COR-L47 (cell line): ENCODE measurements at regions not wholly inside any gene's neighbourhood (a gene's known extent, or its start where the extent isn't known, plus 50 kb on each side); places are given as distances from the start of the nearest gene placed in this dataset.

ENCODE experiments used
- DNase-seq: peaks from one replicate; lab custom pipeline; 2025; lab: John Stamatoyannopoulos, UW

GRCh38 chr1:173400387-173400995 lies 76.6 kb upstream of the PRDX6 start:
- DNase-seq = no peak

- no peak for DNase-seq
Observed at GRCh38 chr1:173403996-173404395, 73.1 kb upstream of the PRDX6 start.

DNA sequence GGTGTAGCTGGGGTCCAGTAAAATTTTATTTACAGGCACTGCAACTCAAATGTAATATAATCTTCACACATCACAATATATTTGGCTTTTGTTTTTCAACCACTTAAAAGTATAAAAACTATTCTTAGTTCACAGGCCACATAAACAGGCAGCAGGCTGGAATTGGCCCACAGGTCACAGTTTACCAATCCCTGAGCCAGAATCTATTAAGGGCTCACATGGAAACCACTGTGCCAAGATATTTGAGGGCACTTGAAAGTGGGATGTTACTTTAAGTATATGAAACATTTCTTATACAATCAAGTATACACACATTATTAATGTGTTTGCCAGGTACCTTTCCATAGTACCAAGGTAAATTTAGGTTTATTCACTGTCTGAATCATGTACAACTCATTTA lies 71.9 kb upstream of the PRDX6 start:
- DNase-seq = no peak

DNA sequence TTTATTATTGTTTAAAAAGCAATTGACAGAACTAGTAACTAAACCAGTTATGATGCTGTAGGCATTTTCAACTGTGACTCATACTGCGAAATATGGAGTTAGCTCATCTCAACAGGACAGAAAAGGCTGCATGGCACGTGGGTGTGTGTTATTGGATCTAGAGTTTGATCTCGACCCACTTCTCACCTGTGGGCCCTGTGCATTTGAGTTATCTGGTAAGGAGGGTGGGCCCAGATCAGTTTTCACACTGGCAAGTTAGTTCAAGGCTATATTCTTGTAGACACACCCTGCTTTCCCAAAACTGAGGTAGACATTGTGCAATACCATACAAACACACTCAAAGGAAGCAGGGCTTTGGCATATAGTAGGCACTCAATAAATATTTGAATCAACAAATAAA lies 71.3 kb upstream of the PRDX6 start:
- DNase-seq = no peak

DNA sequence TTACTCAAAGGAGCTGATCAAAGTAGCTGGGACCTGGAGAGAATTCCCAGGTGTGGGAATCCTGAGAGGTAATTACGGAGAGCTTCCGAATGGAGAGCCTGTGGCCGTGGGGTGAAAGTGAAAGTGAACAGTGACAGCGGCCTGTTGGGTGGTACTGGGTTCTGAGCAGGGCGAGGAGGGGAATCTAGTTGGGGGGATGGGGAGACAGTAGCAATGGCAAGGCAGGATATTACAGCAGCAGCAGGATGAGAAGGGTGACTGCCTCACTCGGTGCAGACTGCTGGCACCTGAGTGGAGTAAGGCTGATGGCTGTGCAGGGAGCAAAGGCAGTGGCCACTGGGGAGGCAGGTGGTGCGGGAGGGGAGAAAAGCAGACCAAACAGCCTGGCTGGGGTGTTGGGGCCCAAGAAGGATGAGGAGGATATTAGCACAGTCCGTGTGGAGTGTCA lies 70.3 kb upstream of the PRDX6 start:
- no peak for DNase-seq

DNA sequence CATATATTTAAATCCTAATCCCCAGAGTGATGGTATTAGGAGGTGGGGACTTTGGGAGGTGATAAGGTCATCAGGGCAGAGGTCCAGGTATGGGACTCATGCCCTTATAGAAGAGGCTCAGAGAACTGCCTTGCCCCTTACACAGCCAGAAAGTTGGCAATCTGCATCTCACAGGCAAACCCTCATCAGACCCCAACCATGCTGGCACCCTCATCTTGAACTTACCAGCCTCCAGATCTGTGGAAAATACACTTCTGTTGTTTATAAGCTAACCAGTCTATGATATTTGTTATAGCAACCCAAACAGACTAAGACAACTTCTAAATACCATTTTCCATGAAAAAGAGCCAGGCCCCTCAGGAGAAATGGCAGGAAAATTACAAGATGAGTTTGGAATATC lies 69.3 kb upstream of the PRDX6 start:
- no peak for DNase-seq

DNA sequence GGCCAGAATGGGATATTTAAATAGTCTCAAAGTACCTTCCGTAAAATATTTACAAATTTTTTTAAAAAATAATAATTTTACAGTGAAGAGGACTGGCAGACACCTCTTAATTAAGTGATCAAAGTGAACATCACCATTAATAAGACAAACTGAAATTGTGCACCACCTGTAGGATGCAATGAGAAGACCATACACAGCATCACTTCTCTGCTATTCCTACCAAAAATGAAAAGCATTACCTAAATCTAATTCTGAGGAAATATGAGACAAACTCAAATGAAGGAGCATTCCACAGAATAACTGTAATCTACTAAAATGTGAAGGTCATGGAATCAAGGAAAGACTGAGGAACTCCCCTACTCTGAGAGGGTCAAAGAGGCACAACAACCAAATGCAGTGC lies 68.2 kb upstream of the PRDX6 start:
- DNase-seq = no peak

- no peak for DNase-seq
Observed at GRCh38 chr1:173409613-173410012, 67.5 kb upstream of the PRDX6 start.

DNA sequence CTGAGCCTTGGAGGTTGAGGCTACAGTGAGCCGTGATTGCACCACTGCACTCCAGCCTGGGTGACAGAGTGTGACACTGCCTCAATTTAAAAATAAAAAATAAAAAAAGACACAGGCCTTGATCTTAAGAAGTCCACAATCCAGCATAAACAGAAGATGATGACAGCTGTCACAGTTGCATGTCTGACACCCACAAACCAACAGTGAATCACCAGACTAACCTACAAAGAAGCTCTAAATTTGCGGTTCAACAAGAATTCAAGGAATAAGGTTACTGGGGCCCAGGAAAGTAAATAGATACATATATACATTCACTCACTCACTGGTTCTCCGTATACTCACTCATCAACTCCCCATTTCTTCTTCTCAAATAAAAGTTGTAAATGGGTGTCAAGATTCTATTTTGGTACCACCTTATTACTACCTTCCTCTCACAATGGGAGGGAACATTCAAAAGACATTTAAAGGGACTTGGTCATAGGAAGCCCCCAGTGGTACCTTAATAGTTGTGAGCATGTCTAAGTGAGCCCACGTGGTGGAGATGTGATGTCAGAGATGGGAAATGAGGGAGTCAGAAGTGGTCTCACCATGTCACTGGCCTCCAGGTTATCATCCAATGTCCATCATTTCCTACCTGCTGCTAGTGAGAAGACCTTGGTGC lies 66.9 kb upstream of the PRDX6 start:
- DNase-seq = no peak

DNA sequence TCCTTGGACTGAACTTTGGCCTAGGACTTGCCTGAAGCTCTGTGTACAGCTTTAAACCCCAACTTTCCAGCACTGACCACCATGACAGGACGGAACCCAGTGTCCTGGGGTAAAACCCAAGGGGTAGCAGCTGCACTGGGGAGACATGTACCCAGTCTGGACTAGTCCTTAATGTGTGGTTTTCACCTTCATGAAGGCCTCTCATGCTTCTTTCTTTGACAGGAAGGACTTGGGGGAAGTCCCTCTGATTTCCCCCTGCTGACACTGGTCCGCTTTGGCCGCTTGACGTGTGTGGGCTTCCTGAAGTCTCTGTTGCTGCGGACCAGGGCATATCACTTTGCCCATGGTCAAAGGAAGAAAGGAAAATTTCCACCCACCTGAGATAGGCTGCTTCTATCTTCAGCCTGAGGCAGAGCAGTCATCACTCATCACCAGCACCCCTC lies 66.3 kb upstream of the PRDX6 start:
- no peak for DNase-seq

DNA sequence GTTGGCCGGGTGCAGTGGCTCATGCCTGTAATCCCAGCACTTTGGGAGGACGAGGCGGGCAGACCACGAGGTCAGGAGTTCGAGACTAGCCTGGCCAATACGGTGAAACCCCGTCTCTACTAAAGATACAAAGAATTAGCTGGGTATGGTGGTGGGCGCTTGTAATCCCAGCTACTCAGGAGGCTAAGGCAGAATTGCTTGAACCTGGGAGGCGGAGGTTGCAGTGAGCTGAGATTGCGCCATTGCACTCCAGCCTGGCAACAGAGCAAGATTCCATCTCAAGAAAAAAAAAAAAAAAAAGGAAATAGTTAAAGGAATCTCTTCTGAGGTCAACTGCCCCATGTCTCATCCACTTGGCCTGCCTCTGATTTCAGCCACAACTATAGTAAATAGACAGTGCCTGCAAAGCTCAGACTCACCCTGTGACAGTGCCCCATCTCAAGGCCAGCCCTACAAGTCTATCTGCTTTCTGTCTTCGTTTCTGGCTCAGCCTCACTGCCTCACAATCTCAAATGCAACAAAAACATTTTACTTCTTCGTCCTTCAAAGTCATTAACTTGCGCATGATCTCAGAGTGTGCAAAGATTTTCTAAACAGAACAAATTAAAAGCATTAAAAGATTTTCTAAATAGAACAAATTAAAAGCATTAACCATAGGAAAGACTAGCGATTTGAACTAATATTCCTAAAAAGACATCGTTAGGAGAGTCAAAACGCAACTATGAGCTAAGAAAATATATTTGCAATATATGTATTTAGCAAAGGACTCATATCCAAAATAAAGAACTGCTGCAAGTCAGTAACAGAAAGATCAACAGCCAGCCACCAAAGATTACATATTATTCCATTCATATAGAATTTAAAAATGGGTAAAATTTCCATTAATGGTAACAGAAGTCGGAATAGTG lies 65.0 kb upstream of the PRDX6 start:
- DNase-seq = no peak

DNA sequence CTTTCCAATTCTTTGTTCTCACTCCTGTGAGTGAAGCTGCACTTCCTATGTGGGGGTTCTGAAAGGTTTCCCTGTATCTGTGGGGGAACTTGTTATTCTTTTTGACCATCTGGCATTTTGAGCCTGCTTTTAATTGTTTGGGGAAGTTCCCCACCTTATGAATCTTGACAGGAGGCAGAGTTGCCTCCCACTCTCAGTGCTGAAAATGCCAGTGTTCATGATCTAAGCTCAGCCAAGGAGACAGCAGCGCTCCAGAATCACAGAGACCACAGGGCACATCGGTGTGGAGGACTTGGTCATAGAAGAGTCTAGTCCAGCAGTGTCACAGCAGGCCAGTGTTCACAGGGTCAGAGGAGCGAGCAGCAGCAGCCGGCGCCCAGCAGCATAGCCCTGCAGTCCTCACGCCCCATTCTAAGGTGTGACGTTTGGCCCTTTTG lies 63.8 kb upstream of the PRDX6 start:
- DNase-seq = no peak

DNA sequence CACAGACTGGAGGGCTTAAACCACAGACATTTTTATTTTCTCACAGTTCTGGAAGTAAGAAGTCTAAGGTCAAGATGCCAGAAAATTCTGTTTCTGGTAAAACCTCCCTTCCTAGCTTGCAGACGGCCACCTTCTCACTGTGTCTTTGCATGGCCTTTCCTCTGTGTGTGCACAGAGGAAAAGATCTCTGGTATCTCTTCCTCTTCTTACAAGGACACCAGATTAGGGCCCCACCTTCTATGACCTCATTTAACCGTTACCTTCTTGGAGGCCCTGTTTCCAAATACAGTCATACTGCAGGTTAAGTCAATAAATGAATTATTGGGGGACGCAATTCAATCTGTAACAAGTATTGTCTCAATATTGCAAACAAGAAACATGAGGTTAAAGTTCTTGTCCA lies 63.0 kb upstream of the PRDX6 start:
- no peak for DNase-seq

DNA sequence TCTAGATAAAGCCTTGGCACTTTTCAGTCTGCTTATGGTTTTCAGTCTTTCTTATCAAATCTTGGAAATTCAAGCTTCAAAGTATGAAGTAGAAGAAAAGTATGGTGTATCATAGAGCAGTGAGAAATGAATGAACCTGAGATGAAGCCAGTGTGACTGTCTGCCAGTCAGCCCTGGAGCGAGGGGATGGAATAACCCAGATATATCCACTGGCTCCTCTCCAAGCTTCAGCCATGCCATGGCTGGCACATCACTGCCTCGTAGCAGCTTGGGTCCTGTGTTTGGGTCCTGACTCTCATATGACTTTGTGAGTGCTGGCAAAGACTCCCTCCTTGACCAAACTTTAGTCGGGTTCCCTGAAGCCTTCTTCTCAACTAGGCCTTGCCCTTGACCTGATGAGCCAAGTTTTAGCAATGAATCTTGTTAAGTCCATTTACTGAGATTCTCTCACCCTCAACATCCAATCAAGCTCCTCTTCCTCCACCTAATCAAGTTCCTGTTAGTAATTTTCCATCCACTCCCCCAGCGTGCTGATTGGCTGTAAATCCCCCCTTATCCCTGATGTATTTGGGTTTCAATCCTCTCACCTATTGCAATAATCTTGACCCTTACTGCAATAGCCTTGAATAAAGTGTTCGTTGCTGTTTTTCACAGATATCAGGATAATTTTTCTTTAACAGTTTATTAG lies 62.5 kb upstream of the PRDX6 start:
- DNase-seq = no peak

DNA sequence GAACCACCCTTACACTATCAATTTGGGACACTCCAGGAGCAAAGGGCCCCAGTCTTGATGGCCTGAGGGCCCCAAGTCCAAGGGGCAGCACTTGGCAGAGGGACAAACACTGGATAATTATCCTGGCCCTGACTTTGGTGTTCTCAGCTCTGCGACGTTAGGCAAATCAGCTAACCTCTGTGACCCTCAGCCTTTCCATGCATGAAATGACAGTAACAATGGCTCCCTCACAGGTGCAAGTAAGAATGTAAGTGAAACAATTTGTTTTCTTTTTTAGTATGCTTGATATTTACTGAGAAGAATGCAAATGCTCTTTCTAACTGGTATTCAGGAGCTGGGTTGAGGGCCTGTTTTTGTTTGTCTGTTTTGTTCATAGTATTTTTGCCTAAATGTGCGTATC lies 61.6 kb upstream of the PRDX6 start:
- no peak for DNase-seq

DNA sequence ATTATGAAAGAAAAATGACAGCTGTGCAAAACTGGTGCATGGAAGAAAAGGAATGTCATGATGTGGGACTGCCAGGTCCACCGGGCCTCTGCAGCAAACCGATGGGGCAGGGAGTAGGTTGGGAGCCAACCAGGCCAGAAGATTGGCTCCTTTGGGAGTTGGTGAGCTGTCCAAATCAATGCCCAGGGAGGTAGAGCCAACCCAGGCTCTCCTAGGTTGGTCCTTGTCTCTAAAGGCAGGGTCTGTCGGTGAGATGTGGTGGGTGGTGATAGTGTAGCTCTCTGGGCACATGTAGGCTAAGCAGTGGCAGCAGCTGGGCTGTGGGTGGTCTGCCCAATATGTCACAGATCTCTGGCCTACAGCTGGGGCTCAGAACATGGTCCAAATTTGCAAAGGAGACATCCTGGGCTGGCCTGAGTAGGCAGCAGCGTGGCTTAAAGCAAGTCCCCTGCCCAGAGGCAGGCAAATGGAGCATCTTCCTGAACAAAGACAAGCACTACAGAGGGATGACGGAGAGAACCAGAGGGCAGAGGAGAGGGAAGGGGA lies 61.2 kb upstream of the PRDX6 start:
- DNase-seq = no peak

DNA sequence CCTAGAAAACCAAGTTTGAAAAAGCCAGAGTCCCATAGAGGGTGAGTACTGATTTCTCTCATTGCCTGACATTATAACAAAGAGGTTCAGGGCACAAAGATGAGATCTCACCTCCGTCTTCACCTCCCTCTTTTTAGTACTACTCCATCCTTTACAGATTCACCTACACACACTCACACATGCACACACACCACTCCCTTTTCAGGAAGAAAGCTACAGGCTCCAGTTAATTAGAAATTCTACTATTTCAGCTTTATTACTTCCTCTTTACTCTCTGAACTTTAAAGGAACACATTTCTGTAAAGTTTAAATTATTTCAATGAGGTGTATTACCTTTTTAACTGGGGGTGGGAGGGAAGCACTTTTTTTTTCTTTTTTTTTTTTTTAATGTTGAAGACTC lies 59.6 kb upstream of the PRDX6 start:
- no peak for DNase-seq

- no peak for DNase-seq
Observed at GRCh38 chr1:173418107-173418985, 58.8 kb upstream of the PRDX6 start.

DNA sequence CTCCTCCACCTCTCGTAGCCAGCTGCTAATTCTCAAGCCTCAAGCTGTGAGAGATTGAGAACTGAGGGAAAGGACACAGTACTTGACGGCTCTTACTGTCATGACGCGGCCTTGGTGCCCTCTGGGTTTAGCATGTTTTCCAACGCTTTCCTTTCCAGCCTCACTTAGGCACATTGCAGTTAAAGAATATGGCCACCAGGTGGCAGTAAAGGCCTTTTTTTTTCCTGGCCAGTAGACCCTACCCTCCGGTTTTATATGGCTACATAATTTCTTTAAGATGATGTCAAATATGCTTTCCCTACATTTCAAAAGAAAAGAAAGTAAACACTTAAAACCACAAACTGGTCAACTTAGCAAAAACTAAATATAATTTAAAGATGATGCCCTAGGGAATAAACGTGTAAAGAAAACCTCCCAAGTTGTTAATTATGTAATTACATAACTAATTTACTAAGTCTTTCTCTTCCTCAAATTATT lies 56.8 kb upstream of the PRDX6 start:
- peak; percentile 45 for DNase-seq

- DNase-seq = no peak
Observed at GRCh38 chr1:173421286-173421685, 55.8 kb upstream of the PRDX6 start.

GRCh38 chr1:173421789-173422188 lies 55.3 kb upstream of the PRDX6 start:
- no peak for DNase-seq
